H9 (cell line): ENCODE measurements at regions not wholly inside any gene's neighbourhood (a gene's known extent, or its start where the extent isn't known, plus 50 kb on each side); places are given as distances from the start of the nearest gene placed in this dataset.

Source experiments
- DNase-seq: peaks from one replicate; pipeline ENCODE4 v3.0.0-alpha.2; 2017
- H2AFZ ChIP-seq: one replicate; pipeline ENCODE4 v1.6.1; 2013; ENCODE audit warnings: mild to moderate bottlenecking, low read length, control low read depth, moderate library complexity
- H2AK5ac ChIP-seq: 2 replicates; pipeline ENCODE4 v1.6.1; 2013; ENCODE audit warnings: low read length, control low read depth, mixed read lengths; ENCODE audit not compliant: insufficient read length
- H2BK120ac ChIP-seq: one replicate; pipeline ENCODE4 v1.6.1; 2013; ENCODE audit warnings: low read depth, mild to moderate bottlenecking, low read length, control low read depth, inconsistent platforms; ENCODE audit not compliant: poor library complexity, severe bottlenecking
- H2BK12ac ChIP-seq: 2 replicates; pipeline ENCODE4 v1.6.1; 2013; ENCODE audit warnings: low read length, control low read depth, mixed read lengths, low read depth; ENCODE audit not compliant: insufficient read length
- H2BK15ac ChIP-seq: 2 replicates; pipeline ENCODE4 v1.6.1; 2013; ENCODE audit warnings: low read depth, low read length, control low read depth
- H2BK20ac ChIP-seq: one replicate; pipeline ENCODE4 v1.6.1; 2013; ENCODE audit warnings: low read depth, mild to moderate bottlenecking, low read length, control low read depth, inconsistent platforms; ENCODE audit not compliant: poor library complexity, severe bottlenecking
- H2BK5ac ChIP-seq: 2 replicates; pipeline ENCODE4 v1.6.1; 2013; ENCODE audit warnings: low read length, control low read depth, mixed read lengths; ENCODE audit not compliant: insufficient read length
- H3K14ac ChIP-seq: 2 replicates; pipeline ENCODE4 v1.6.1; 2013; ENCODE audit warnings: low read length, control low read depth; ENCODE audit not compliant: insufficient read depth
- H3K18ac ChIP-seq: 2 replicates; pipeline ENCODE4 v1.6.1; 2013; ENCODE audit warnings: low read depth, mild to moderate bottlenecking, mixed read lengths, low read length, control low read depth; ENCODE audit not compliant: insufficient read length
- H3K23ac ChIP-seq: 2 replicates; pipeline ENCODE4 v1.6.1; 2013; ENCODE audit warnings: low read length, control low read depth, mixed read lengths, low read depth; ENCODE audit not compliant: insufficient read length
- H3K23me2 ChIP-seq: 2 replicates; pipeline ENCODE4 v1.6.1; 2013; ENCODE audit warnings: low read depth, mild to moderate bottlenecking, mixed read lengths, low read length, control low read depth; ENCODE audit not compliant: insufficient read length, poor library complexity, severe bottlenecking
- H3K27ac ChIP-seq: 2 replicates; pipeline ENCODE4 v1.5.1; 2013; ENCODE audit warnings: low read length, control low read depth, mixed read lengths, low read depth; ENCODE audit not compliant: insufficient read length
- H3K27me3 ChIP-seq: 2 replicates; pipeline ENCODE4 v1.6.1; 2013; ENCODE audit warnings: low read length, control low read depth, inconsistent platforms; ENCODE audit not compliant: insufficient read depth
- H3K4ac ChIP-seq: 2 replicates; pipeline ENCODE4 v1.6.1; 2013; ENCODE audit warnings: low read depth, mild to moderate bottlenecking, control low read depth, inconsistent platforms, low read length, moderate library complexity
- H3K4me1 ChIP-seq: 2 replicates; pipeline ENCODE4 v1.6.1; 2013; ENCODE audit warnings: low read length, control low read depth, inconsistent platforms; ENCODE audit not compliant: insufficient read depth
- H3K4me2 ChIP-seq: 2 replicates; pipeline ENCODE4 v1.6.1; 2013; ENCODE audit warnings: low read length, control low read depth, mixed read lengths; ENCODE audit not compliant: insufficient read length, insufficient read depth
- H3K56ac ChIP-seq: 2 replicates; pipeline ENCODE4 v1.6.1; 2013; ENCODE audit warnings: low read depth, mild to moderate bottlenecking, mixed read lengths, low read length, control low read depth; ENCODE audit not compliant: insufficient read length
- H3K79me1 ChIP-seq: 2 replicates; pipeline ENCODE4 v1.6.1; 2013; ENCODE audit warnings: low read depth, mild to moderate bottlenecking, moderate library complexity, low read length, control low read depth, inconsistent platforms; ENCODE audit not compliant: insufficient read depth, poor library complexity, severe bottlenecking
- H3K79me2 ChIP-seq: 2 replicates; pipeline ENCODE4 v1.6.1; 2013; ENCODE audit warnings: low read length, control low read depth, inconsistent platforms; ENCODE audit not compliant: insufficient read depth
- H3K9ac ChIP-seq: 2 replicates; pipeline ENCODE4 v1.6.1; 2013; ENCODE audit warnings: low read length, control low read depth, mixed read lengths; ENCODE audit not compliant: insufficient read length; ENCODE audit errors: extremely low read depth
- H3K9me3 ChIP-seq: one replicate; pipeline ENCODE4 v1.6.1; 2013; ENCODE audit warnings: low read depth, low read length, inconsistent platforms; ENCODE audit not compliant: control insufficient read depth
- H3T11ph ChIP-seq: one replicate; pipeline ENCODE4 v1.6.1; 2013; ENCODE audit warnings: mild to moderate bottlenecking, low read length, control low read depth, inconsistent platforms
- H4K20me1 ChIP-seq: one replicate; pipeline ENCODE4 v1.6.1; 2013; ENCODE audit not compliant: control insufficient read depth, insufficient read length, insufficient read depth
- H4K5ac ChIP-seq: 2 replicates; pipeline ENCODE4 v1.6.1; 2013; ENCODE audit warnings: low read depth, mild to moderate bottlenecking, mixed read lengths, low read length, control low read depth; ENCODE audit not compliant: insufficient read length
- H4K8ac ChIP-seq: replicated peaks from 2 replicates; pipeline ENCODE4 v1.6.1; 2013; ENCODE audit warnings: low read length, control low read depth, mixed read lengths, low read depth; ENCODE audit not compliant: insufficient read length
- H4K91ac ChIP-seq: 2 replicates; pipeline ENCODE4 v1.6.1; 2013; ENCODE audit warnings: low read depth, mild to moderate bottlenecking, moderate library complexity, mixed read lengths, low read length, control low read depth; ENCODE audit not compliant: insufficient read length
- H3K27ac Mint-ChIP-seq, 3 experiments: 2 replicates in 2 of 3; 3 replicates in 1 of 3; pipeline ENCODE4 v1.8.0; 2020 to 2021; ENCODE audit warnings: mixed read lengths in 3 of 3, mild to moderate bottlenecking in 1 of 3, moderate library complexity in 1 of 3
- H3K27me3 Mint-ChIP-seq: 2 replicates; pipeline ENCODE4 v1.8.0; 2021; ENCODE audit warnings: low read depth, mild to moderate bottlenecking, moderate library complexity, mixed read lengths
- H3K36me3 Mint-ChIP-seq, 3 experiments: 2 replicates in 2 of 3; 3 replicates in 1 of 3; pipeline ENCODE4 v1.8.0; 2020 to 2021; ENCODE audit warnings: low read depth in 3 of 3, mixed read lengths in 3 of 3; ENCODE audit not compliant: insufficient read depth in 1 of 3
- H3K4me1 Mint-ChIP-seq, 2 experiments: 2 replicates each; pipeline ENCODE4 v1.8.0; 2020; ENCODE audit warnings: mixed read lengths in 2 of 2
- H3K4me3 Mint-ChIP-seq, 2 experiments: 2 replicates in 1 of 2; 3 replicates in 1 of 2; pipeline ENCODE4 v1.8.0; 2020 to 2021; ENCODE audit warnings: mild to moderate bottlenecking in 2 of 2, mixed read lengths in 2 of 2, moderate library complexity in 1 of 2
- H3K9me3 Mint-ChIP-seq, 2 experiments: 2 replicates in 1 of 2; 3 replicates in 1 of 2; pipeline ENCODE4 v1.8.0; 2020; ENCODE audit warnings: mild to moderate bottlenecking in 2 of 2, mixed read lengths in 2 of 2, moderate library complexity in 1 of 2
- WGBS: extraction: QIAGEN DNeasy Blood & Tissue Kit; methylation state at CpG from one replicate; pipeline ENCODE4 v1.1.7; 2013; ENCODE audit warnings: missing lambda C conversion rate, low lambda C conversion rate, mixed read lengths; ENCODE audit not compliant: insufficient read length; ENCODE audit errors: extremely low coverage; 5-methylcytosine and 5-hydroxymethylcytosine counted together
- TF ChIP-seq, protein P1 (sequence below): fragments of 200-600 bp; sonication (generic); conservative IDR thresholded peaks from 3 replicates; pipeline ENCODE4 v1.8.0; 2021; ENCODE audit warnings: antibody characterized with exemption, mild to moderate bottlenecking

DNA sequence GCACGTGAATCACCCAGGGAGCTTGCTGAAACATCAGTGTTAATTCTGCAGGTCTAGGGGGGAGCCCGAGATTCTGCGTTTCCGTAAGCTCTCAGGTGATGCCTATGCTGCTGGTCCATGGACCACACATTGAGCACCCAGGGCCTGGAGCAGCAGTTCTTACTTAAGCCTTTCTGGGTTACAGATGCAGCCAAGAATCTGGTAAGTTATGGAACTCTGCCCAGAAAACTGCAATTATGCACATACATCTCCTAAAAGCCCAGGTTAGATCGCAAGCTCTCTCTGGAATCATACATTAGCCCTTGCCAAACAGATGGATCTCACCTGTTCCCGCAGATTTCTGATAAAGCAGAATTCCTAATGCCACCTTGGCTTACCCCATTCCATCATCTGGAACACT lies 265.9 kb upstream of the SALL1 start:
- H3K56ac ChIP-seq: no peak overlapping the region
- H2BK15ac ChIP-seq: no peak overlapping the region
- H2BK12ac ChIP-seq: no peak overlapping the region
- no peak overlapping the region for H2BK120ac ChIP-seq
- Mint-ChIP-seq H3K9me3 (peaks cover 0 to 2% of the 10 kb centered on the region in 2 experiments; a peak in 1 of 5 replicates), H3K36me3 (peaks cover 0 to 7% (median 1%) of the 10 kb centered on the region in 3 experiments; a peak in 2 of 7 replicates), H3K27ac (no peak overlapping the region), H3K4me1 (peaks cover 21 to 25% of the 10 kb centered on the region in 2 experiments), H3K27me3 (peaks cover 2% of the 10 kb centered on the region), H3K4me3 (no peak overlapping the region)
- H4K8ac ChIP-seq: no peak overlapping the region
- H2AK5ac ChIP-seq: no peak overlapping the region
- no peak overlapping the region for H3K23ac ChIP-seq
- H2BK20ac ChIP-seq: no peak overlapping the region
- H3K9me3 ChIP-seq: no peaks in the 10 kb centered on the region
- no peak overlapping the region for H3K4ac ChIP-seq
- H2BK5ac ChIP-seq: no peak overlapping the region
- no peak overlapping the region for H3K4me2 ChIP-seq
- no peak overlapping the region for H3T11ph ChIP-seq
- no peaks in the 10 kb centered on the region for H4K20me1 ChIP-seq
- H4K91ac ChIP-seq: no peak overlapping the region
- no peaks in the 10 kb centered on the region for H3K79me1 ChIP-seq
- no peaks in the 10 kb centered on the region for H3K23me2 ChIP-seq
- no peak overlapping the region for H3K9ac ChIP-seq
- DNase-seq: no peak
- H4K5ac ChIP-seq: no peak overlapping the region
- H3K79me2 ChIP-seq: no peaks in the 10 kb centered on the region
- no CpG with 5 or more reads among the region's 6 CpGs for WGBS
- no peaks in the 10 kb centered on the region; the same call in 1 of the 2 replicates for H3K27me3 ChIP-seq
- H2AFZ ChIP-seq: no peak overlapping the region
- no peak overlapping the region for H3K14ac ChIP-seq
- TF ChIP-seq, protein P1, sequence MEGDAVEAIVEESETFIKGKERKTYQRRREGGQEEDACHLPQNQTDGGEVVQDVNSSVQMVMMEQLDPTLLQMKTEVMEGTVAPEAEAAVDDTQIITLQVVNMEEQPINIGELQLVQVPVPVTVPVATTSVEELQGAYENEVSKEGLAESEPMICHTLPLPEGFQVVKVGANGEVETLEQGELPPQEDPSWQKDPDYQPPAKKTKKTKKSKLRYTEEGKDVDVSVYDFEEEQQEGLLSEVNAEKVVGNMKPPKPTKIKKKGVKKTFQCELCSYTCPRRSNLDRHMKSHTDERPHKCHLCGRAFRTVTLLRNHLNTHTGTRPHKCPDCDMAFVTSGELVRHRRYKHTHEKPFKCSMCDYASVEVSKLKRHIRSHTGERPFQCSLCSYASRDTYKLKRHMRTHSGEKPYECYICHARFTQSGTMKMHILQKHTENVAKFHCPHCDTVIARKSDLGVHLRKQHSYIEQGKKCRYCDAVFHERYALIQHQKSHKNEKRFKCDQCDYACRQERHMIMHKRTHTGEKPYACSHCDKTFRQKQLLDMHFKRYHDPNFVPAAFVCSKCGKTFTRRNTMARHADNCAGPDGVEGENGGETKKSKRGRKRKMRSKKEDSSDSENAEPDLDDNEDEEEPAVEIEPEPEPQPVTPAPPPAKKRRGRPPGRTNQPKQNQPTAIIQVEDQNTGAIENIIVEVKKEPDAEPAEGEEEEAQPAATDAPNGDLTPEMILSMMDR: no peak
- no peaks in the 10 kb centered on the region for H3K4me1 ChIP-seq
- no peak overlapping the region for H3K27ac ChIP-seq
- H3K18ac ChIP-seq: no peak overlapping the region
